Stimulated activated memory B cell treated with anti-CD40 and anti-IgM and Interleukin-4, amounts not matched to agents 10 μg/mL and 1 μg/mL and 100 μg/mL, for 72 hours (primary cell): ENCODE measurements at regions not wholly inside any gene's neighbourhood (a gene's known extent, or its start where the extent isn't known, plus 50 kb on each side); places are given as distances from the start of the nearest gene placed in this dataset.
A peak's percentile ranks its signal among the peaks of the same experiment; 100 is the strongest.
"Not testable (repeated sequence)": the region's sequence is repeated elsewhere in the genome, so short reads cannot be mapped to it uniquely, and the experiment has no call there.

Experiments used
- ATAC-seq: fragments of 150-1000 bp; cut with Tn5 transposase; 2 replicates; pipeline ENCODE4 v1.10.0; 2021
- H3K27ac Mint-ChIP-seq: one replicate; pipeline ENCODE4 v1.8.0; 2022; ENCODE audit warnings: mild to moderate bottlenecking, mixed read lengths
- H3K27me3 Mint-ChIP-seq: one replicate; pipeline ENCODE4 v1.8.0; 2022; ENCODE audit warnings: mixed read lengths
- H3K36me3 Mint-ChIP-seq: one replicate; pipeline ENCODE4 v1.8.0; 2022; ENCODE audit warnings: mixed read lengths
- H3K4me1 Mint-ChIP-seq: one replicate; pipeline ENCODE4 v1.8.0; 2022; ENCODE audit warnings: mixed read lengths
- H3K4me3 Mint-ChIP-seq: one replicate; pipeline ENCODE4 v1.8.0; 2022; ENCODE audit warnings: mild to moderate bottlenecking, moderate library complexity, mixed read lengths
- H3K9me3 Mint-ChIP-seq: one replicate; pipeline ENCODE4 v1.8.0; 2022; ENCODE audit warnings: mixed read lengths

DNA sequence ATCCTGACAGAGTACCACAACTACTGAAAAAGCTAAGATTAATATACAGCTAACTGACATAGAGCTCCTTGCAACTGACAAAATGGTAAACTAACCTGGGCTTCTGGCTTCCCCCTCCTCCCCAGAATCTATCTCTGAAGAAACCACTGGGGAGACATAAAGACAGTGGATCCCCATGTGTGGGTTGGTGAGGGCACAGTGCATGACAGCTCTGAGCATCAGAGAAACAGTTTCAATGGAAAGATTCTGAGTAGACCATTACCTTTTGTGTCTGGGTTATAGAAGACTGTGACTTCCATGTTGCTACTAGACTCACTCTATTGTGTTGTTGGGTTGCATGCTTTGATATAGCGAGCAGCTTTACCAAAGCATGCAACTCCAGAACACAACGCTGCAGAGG lies 247.4 kb downstream of the EFCAB11 start:
- Mint-ChIP-seq H3K36me3 (peaks cover 5% of the 10 kb centered on the region), H3K4me3 (no peak overlapping the region), H3K4me1 (peaks cover 17% of the 10 kb centered on the region), H3K27ac (peak overlapping the region; percentile 44), H3K27me3 (no peaks in the 10 kb centered on the region), H3K9me3 (peaks cover 10% of the 10 kb centered on the region)
- peak; percentile 91 for ATAC-seq

DNA sequence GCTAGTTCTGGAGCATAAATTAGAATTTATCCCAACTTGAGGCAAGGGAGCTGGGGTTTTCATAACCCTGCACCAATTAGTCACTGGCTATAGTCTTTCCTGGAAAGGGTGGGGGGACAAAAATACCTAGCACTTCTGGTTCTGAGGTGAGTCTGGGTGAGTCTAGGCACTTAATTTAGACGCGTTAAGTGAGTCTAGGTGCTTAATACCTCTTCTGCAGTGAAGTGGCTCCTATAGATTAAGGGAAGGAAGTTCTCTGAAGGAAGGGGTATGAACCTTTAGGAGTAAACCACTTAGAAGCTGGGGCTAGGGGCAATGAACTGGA lies 251.7 kb downstream of the EFCAB11 start:
- Mint-ChIP-seq H3K4me3 (no peak overlapping the region), H3K36me3 (no peaks in the 10 kb centered on the region), H3K9me3 (peaks cover 6% of the 10 kb centered on the region), H3K4me1 (peaks cover 22% of the 10 kb centered on the region), H3K27me3 (no peaks in the 10 kb centered on the region), H3K27ac (peak overlapping the region; percentile 86)
- no peak for ATAC-seq

DNA sequence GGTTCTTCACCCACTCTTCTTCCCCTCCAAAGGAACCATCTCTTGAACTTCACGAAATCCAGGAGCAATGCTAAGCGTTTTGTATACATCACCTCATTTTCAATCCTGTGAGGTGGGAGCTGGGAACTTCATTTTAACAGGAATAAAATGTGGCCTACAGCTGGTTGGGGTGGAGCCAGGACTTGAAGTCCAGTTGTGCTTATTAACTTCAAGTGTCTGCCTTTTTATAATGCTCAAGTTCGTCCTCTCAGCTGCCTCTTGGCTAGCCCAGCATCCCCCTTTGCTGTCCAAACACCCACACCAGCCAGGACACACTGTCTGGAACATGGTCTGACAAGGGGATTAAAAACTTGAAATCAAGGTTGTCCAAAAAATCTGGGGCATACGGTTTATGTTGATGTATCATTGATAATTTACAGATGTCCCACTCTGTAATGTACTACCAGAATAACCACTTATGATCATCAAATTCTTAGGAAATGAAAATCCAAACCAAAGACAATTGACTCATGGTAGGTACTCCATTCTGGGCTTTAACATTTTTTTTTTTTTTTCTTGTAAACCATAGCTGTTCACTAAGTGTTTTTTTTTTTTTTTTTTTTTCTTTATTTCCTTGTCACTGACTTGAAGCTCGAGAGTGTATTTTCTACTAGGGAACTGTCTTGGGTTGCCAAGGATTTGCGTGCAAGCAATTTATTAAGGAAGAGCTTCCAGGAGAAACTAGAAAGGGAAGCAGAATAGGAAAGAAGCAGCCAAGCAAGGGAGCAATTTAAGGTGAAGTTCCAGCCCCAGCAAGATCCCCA lies 252.3 kb downstream of the EFCAB11 start:
- Mint-ChIP-seq H3K27ac (peak overlapping the region; percentile 86), H3K4me1 (peaks cover 19% of the 10 kb centered on the region), H3K36me3 (no peaks in the 10 kb centered on the region)

DNA sequence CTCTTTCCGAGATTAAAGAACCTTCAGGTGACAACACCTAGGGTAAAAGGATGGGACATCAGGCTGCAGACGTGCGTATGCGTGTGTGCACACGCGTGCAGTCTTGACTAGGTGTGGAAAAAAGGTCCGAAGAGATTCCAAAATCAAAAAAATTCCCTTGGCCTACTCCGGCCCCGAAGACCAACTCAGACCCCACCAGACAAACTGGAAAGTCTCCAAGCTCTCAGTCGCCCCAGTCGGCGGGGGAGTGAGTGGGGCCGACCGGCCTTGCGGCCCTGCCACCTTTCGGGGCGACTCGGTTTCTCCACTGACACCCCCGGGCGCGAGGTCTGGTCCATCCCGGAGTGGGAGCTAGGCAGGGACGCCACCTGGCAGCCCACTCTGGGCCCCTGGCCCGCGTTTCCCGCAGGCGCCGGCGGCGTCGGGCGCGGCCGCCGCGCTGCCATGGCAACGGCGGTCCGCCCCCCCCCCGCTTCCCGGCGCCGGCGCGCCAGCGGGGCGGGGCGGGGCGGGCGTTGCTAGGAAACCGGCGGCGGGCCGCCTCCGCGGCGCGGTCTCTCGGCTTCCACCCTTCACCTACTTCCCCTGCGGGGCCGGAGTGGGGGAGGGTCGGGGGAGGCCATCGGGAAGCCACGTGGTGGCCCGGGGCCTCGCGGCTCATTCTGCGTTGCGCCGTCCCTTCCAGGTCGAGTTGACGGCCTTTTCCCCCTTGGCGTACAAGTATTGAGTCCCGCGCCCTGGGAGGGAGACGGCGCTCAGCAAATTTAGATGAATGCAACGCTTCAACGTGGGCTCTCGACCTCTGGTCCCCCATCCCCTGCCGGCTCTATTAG lies 253.1 kb downstream of the EFCAB11 start:
- peak; percentile 95 for ATAC-seq
- no peaks in the 10 kb centered on the region for H3K27me3 Mint-ChIP-seq
- no peaks in the 10 kb centered on the region for H3K36me3 Mint-ChIP-seq
- H3K4me3 Mint-ChIP-seq, result peak overlapping the region; percentile 79
- H3K9me3 Mint-ChIP-seq, result peaks cover 6% of the 10 kb centered on the region
- peaks cover 16% of the 10 kb centered on the region for H3K4me1 Mint-ChIP-seq
- H3K27ac Mint-ChIP-seq, result peak overlapping the region; percentile 86

More for the DNA sequence above, 252.3 kb downstream of the EFCAB11 start:
- peaks cover 6% of the 10 kb centered on the region for H3K9me3 Mint-ChIP-seq
- no peak for ATAC-seq
- peak overlapping the region; percentile 79 for H3K4me3 Mint-ChIP-seq
- no peaks in the 10 kb centered on the region for H3K27me3 Mint-ChIP-seq

DNA sequence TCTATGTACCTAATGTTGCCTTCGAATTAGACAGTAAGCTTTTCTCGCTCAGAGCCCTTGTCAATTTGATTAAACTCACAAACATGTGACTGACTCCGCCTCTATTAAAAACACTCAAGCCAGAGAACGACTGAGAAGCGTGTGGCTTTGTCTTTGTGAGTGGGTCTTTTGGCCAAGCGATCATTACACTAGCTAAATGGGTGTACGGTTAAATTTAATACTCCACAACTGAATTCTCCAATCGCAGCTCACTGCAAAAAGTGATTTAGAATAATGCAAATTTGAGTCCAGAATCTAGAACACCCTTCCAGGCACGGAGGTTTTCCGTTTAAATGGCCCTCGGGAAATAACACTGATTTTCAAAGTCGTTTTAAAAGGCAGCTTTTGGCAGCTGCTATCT lies 253.7 kb downstream of the EFCAB11 start:
- ATAC-seq, result no peak
- H3K36me3 Mint-ChIP-seq, result no peaks in the 10 kb centered on the region
- H3K27ac Mint-ChIP-seq, result no peak overlapping the region
- H3K9me3 Mint-ChIP-seq, result peaks cover 6% of the 10 kb centered on the region
- no peaks in the 10 kb centered on the region for H3K27me3 Mint-ChIP-seq
- H3K4me1 Mint-ChIP-seq, result peaks cover 16% of the 10 kb centered on the region
- H3K4me3 Mint-ChIP-seq, result peak overlapping the region; percentile 55

DNA sequence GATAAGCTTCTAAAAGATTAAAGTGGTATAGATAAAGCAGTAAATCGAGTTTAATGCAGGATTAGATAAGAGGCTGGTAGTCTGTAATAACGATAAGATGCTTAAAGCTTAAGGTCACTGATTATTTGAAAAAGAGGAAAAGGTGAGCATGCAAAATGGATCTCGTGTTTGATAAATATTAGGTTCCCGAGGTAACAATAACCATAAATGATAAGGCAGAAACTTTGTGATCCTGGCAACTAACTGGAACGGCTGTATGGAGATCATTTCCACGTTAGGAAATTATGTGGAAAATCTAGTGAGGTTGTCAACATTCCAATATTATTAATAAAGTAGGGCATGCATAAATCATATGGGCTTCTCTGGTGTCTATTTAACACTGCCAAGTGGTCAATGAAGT lies 255.5 kb downstream of the EFCAB11 start:
- Mint-ChIP-seq H3K4me3 (no peak overlapping the region), H3K4me1 (peaks cover 16% of the 10 kb centered on the region), H3K36me3 (no peaks in the 10 kb centered on the region)

DNA sequence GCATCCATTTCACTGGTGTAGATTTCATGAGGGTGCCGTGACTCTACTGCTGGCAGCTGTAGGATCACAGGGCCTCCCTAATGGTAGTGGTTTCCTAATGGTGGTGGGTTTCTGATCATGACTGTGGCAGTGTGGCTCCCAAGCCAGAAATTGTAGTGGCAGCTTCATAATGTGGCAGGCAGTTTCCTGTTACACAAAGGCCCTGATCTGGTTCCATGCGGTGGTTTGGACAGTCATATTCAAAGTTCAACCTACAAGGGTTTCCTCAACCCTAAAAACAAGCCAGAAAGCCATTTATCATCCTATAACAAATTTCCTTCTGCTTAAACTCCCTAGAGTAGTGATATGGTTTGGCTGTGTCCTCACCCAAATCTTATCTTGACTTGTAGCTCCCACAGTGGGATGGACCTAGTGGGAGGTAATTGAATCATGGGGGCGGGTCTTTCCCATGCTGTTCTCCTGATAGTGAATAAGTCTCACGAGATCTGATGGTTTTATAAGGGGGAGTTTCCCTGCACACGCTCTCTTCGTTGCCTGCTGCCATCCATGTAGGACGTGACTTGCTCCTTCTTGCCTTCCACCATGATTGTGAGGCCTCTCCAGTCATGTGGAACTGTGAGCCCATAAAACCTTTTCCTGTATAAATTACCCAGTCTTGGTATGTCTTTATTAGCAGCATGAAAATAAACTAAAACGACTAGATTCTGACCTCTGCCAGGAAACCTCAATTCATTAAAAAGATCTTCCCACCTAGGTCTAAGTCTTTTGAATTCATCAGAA lies 257.1 kb downstream of the EFCAB11 start:
- no peak overlapping the region for H3K27ac Mint-ChIP-seq
- no peaks in the 10 kb centered on the region for H3K27me3 Mint-ChIP-seq
- H3K9me3 Mint-ChIP-seq, result no peaks in the 10 kb centered on the region
- ATAC-seq, result no peak
- H3K36me3 Mint-ChIP-seq, result no peaks in the 10 kb centered on the region
- peaks cover 7% of the 10 kb centered on the region for H3K4me1 Mint-ChIP-seq
- H3K4me3 Mint-ChIP-seq, result no peak overlapping the region

More for the DNA sequence above, 255.5 kb downstream of the EFCAB11 start:
- no peaks in the 10 kb centered on the region for H3K27me3 Mint-ChIP-seq
- no peak overlapping the region for H3K27ac Mint-ChIP-seq
- no peak for ATAC-seq
- H3K9me3 Mint-ChIP-seq, result peaks cover 6% of the 10 kb centered on the region

DNA sequence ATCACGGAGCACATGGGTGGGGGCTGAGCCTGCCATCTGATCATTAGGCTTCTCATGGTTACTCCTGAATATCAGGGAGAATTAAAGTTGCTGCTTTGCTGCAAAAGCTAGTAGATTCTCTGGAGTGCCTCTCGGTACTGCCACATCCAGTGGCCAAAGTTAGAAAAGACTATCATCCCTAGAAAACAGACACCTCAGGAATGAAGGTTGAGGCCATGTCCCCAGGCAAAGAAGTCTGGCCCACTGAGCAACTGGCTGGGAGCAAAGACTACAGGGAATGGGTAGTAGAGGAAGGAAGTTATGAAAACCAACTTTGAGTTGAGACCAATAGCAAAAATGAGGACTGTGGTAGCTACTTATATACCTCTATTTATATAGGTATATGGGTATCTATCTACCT lies 258.7 kb downstream of the EFCAB11 start:
- H3K4me1 Mint-ChIP-seq, result no peaks in the 10 kb centered on the region
- H3K36me3 Mint-ChIP-seq, result no peaks in the 10 kb centered on the region
- H3K27me3 Mint-ChIP-seq, result no peaks in the 10 kb centered on the region
- no peaks in the 10 kb centered on the region for H3K9me3 Mint-ChIP-seq
- no peak overlapping the region for H3K27ac Mint-ChIP-seq
- no peak overlapping the region for H3K4me3 Mint-ChIP-seq
- no peak for ATAC-seq

DNA sequence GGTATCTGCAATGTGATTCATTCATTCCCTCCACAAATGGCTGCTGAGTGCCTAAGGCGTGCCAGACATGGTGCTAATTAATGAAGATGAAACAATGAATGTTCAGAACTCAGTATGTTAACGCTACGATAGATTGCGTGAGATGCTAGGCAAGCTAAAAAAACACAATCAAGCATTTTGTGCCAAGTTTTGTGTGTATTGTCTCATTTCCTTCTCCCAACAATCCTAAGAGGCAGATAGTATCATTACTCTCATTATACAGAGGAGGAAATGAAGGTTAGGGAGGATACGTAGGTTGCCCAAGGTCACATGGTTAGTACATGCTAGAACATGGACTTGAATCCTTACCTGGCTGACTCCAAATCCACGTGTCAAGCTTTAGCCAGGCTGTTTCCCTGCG lies 264.4 kb downstream of the EFCAB11 start:
- peaks cover 9% of the 10 kb centered on the region for H3K36me3 Mint-ChIP-seq
- no peak for ATAC-seq
- no peaks in the 10 kb centered on the region for H3K27me3 Mint-ChIP-seq
- H3K9me3 Mint-ChIP-seq, result peaks cover 9% of the 10 kb centered on the region
- H3K4me1 Mint-ChIP-seq, result no peaks in the 10 kb centered on the region
- no peak overlapping the region for H3K4me3 Mint-ChIP-seq
- no peak overlapping the region for H3K27ac Mint-ChIP-seq

DNA sequence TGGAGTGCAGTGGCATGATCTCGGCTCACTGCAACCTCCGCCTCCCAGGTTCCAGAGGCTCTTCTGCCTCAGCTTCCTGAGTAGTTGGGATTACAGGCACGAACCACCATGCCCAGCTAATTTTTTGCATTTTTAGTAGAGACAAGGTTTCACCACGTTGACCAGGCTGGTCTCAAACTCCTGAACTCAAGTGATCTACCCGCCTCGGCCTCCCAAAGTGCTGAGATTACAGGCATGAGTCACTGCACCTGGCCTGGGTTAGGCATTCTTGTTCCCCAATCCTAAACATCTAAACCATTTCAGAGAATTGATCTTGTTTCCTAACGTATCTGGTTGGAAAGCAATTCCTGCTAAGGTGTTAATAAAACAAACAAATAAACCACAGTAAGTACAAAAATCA lies 264.8 kb downstream of the EFCAB11 start:
- not testable (repeated sequence) for H3K27ac Mint-ChIP-seq, H3K4me1 Mint-ChIP-seq, H3K36me3 Mint-ChIP-seq, H3K4me3 Mint-ChIP-seq, ATAC-seq, H3K27me3 Mint-ChIP-seq
- peaks cover 10% of the 10 kb centered on the region for H3K9me3 Mint-ChIP-seq

DNA sequence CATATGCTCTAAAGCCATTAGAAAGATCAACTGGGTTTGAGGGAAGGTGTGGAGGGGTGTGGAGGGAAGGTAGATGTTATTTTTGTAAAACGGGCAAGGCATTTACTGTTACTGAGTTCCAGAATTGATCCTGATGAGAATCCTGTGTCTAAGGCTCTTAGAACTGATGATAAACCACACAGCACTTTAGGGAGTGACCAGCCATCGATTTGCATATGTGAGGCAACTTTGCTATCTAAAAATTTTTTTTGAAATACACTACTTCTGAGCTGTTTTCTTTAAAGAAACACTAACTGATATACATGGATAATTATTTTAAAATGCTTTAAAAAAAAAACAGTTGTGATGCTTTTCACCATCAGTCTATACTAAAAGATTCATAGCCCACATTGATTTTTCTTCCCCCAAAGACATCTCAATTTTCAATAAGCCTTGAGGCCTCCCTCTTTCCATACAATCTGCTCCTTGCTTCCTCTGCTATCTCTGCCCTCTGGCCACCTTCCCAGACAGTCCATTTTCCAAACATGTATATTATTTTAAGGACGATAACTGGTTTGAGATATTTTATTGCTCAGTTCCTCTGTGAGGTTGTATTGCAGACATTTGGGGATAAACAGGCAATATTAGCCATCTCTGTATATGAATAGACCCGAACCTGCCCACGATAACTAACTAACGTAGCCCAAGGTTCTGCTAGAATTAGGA lies 265.9 kb downstream of the EFCAB11 start:
- no peak overlapping the region for H3K27ac Mint-ChIP-seq
- no peaks in the 10 kb centered on the region for H3K4me1 Mint-ChIP-seq
- no peak for ATAC-seq
- no peak overlapping the region for H3K4me3 Mint-ChIP-seq
- H3K36me3 Mint-ChIP-seq, result peaks cover 9% of the 10 kb centered on the region
- no peaks in the 10 kb centered on the region for H3K27me3 Mint-ChIP-seq
- H3K9me3 Mint-ChIP-seq, result peaks cover 10% of the 10 kb centered on the region

DNA sequence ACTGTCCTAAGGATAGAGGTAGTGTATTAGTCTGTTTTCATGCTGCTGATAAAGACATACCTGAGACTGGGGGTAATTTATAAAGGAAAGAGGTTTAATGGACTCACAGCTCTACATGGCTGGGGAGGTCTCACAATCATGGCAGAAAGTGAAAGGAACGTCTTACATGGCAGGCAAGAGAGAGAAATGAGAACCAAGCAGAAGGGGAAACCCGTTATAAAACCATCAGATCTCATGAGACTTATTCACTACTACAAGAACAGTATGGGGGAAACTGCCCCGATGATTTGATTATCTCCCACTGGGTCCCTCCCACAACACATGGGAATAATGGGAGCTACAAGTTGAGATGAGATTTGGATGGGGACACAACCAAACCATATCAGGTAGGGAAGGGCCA lies 267.4 kb downstream of the EFCAB11 start:
- peaks cover 10% of the 10 kb centered on the region for H3K9me3 Mint-ChIP-seq
- ATAC-seq, H3K4me3 Mint-ChIP-seq: not testable (repeated sequence)

DNA sequence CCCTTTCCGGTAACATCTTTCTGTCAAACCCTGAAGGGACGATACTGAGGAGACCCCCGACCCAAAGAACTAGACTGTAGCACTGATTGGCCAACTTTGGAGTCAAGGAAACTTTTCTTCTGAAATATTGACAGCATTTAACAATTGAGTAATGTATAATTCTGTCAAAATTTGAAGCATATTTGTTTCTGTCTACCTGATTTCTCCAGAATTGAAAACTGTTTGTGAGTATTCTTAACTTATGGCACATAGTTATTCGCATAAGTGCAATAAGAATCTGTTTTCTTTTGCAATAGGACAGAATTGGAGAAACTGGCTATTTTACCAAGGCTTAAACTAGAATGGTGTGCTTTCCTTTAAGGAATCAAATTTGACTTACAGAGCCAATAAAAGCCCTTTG lies 267.1 kb upstream of the FOXN3 start:
- ATAC-seq, result no peak
- Mint-ChIP-seq H3K27me3 (no peaks in the 10 kb centered on the region), H3K36me3 (peaks cover 9% of the 10 kb centered on the region), H3K4me3 (no peak overlapping the region), H3K4me1 (peaks cover 32% of the 10 kb centered on the region), H3K27ac (no peak overlapping the region), H3K9me3 (peaks cover 10% of the 10 kb centered on the region)

More for the DNA sequence above, 267.4 kb downstream of the EFCAB11 start:
- H3K27me3 Mint-ChIP-seq, H3K27ac Mint-ChIP-seq, H3K4me1 Mint-ChIP-seq, H3K36me3 Mint-ChIP-seq: not testable (repeated sequence)

DNA sequence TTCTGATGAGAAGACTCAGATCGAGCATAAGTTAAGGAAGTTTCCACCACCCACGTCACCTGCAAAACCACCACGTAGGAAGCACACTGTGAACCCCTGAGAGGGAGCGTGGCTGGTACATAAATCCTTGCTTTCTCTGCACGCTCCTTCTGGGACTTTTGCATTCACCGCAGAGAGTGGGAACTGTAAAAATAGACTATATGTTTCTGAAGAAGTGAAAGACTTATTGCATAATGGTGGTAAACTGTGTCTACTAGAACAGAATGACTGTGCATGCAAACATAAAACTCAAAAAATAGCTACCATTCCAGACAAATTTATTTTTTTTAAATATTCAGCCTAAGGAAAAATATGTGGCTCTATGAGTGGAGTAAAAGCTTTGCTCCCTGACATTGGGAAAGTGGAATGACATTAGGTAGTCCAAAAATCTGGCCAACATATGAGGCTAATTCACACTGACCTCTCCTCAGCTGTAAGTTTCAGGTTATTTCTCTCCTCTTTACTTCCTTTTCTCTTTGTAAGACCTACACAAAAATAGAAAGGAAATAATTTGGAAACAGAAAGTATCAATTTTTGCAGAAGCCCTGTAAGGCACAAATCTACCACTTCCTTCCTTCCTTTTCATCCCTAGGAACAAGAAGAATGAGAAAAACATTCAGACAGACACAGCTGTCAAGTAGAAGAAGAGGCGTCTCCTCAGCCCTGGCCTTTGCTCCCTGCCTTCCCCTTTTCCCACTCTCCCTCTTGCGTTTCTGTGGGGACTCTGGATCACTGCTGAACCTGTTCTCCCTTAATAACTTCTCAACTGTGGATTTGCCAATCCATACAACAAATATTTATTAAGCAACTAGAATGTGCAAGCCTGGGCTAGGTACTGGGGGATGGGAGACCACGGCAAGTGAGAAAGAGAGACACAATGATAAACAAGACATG lies 264.3 kb upstream of the FOXN3 start:
- peaks cover 32% of the 10 kb centered on the region for H3K4me1 Mint-ChIP-seq
- H3K4me3 Mint-ChIP-seq, result peak overlapping the region; percentile 38
- H3K9me3 Mint-ChIP-seq, result peaks cover 3% of the 10 kb centered on the region
- no peaks in the 10 kb centered on the region for H3K27me3 Mint-ChIP-seq
- no peaks in the 10 kb centered on the region for H3K36me3 Mint-ChIP-seq
- peak; percentile 92 for ATAC-seq
- H3K27ac Mint-ChIP-seq, result peak overlapping the region; percentile 85
